ENCODE measurements at regions not wholly inside any gene's neighbourhood (a gene's known extent, or its start where the extent isn't known, plus 50 kb on each side); places are given as distances from the start of the nearest gene placed in this dataset.

- no peak for TF ChIP-seq CTCF (IDR thresholded peaks at IDR 0.05; ENCODE audit: insufficient read depth, low read depth, low read length)
- TF ChIP-seq EZH2 (IDR thresholded peaks at IDR 0.05; ENCODE audit: insufficient read depth, low read length), result no peak
Observed at GRCh38 chr14:106003351-106003750, 477.0 kb downstream of the TMEM121 start.
